ENCODE measurements at regions not wholly inside any gene's neighbourhood (a gene's known extent, or its start where the extent isn't known, plus 50 kb on each side); places are given as distances from the start of the nearest gene placed in this dataset.

DNA sequence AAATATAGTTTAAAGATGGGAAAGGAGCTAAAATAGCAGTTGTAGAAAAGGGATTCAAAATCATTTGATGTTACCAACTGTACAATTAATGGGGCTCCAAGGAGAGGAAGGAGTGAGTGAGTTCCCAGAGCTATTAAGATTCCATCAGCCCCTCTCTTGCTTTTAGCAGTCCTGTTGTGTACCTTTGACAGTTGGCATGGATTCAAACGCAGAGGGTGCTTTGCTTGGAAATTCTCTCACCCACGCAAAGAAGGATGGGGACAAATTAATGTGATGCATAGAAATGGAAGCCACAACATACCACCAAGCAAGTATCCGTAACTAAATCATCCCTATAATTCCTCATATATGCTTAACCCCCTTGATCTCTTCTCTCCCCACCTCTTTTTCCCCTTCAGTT, 461.3 kb downstream of the EBF1 start:
- no peak overlapping the region for H3K4me3 ChIP-seq
- no peak overlapping the region for H3K27ac ChIP-seq
- H3K27me3 ChIP-seq, result no peaks in the 10 kb centered on the region
- DNase-seq, result no peak
- intact Hi-C loops (cut with DNase I; ENCODE audit: low total_unique reads), result no loop called here
- TF ChIP-seq, protein P1, sequence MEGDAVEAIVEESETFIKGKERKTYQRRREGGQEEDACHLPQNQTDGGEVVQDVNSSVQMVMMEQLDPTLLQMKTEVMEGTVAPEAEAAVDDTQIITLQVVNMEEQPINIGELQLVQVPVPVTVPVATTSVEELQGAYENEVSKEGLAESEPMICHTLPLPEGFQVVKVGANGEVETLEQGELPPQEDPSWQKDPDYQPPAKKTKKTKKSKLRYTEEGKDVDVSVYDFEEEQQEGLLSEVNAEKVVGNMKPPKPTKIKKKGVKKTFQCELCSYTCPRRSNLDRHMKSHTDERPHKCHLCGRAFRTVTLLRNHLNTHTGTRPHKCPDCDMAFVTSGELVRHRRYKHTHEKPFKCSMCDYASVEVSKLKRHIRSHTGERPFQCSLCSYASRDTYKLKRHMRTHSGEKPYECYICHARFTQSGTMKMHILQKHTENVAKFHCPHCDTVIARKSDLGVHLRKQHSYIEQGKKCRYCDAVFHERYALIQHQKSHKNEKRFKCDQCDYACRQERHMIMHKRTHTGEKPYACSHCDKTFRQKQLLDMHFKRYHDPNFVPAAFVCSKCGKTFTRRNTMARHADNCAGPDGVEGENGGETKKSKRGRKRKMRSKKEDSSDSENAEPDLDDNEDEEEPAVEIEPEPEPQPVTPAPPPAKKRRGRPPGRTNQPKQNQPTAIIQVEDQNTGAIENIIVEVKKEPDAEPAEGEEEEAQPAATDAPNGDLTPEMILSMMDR (IDR thresholded peaks at IDR 0.05), result no peak
- H3K4me1 ChIP-seq, result no peaks in the 10 kb centered on the region
- no peaks in the 10 kb centered on the region for H3K9me3 ChIP-seq
- no peaks in the 10 kb centered on the region for H3K36me3 ChIP-seq

DNA sequence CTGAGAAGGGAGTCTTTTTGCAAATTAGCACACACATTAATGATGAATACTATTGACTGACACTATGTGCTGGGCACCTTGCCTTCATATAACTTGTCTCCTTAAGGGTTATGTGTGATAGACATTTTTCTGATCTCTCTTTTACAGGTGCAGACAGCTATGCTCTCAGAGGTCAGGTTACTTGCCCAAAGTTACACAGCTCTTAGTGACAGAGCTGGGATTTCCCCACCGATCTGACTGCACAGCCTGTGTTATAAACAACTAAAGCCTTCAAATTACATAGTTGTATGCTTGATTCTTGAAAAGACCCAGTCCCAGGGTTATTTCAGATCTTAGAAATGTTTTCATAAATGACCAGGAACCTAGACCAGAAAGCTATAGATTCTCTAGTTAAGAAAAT, 462.7 kb downstream of the EBF1 start:
- Histone ChIP-seq H3K27ac (no peak overlapping the region), H3K9me3 (no peaks in the 10 kb centered on the region)

DNA sequence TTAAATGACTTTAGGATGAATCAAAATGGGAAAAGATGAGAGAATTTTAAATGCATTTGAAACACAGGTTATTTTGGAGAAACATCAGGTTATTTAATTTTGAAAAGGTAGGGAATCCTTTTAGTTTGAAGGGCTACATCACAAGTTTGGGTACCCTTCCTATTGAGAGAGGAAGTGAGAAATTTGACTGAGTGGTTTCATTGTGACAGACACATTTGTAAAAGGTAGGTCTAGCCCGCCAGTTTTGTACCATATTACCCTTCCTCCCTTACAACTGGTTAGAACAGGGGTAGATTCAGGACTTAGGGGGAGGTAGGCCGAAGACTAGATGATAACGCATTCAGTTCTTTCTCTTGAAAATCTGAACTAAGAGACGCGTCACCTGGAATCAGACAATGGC, 464.2 kb downstream of the EBF1 start:
- H3K4me3 ChIP-seq, result no peak overlapping the region
- no peaks in the 10 kb centered on the region for H3K27me3 ChIP-seq
- TF ChIP-seq, protein P1 (IDR thresholded peaks at IDR 0.05), result no peak
- H3K4me1 ChIP-seq, result no peaks in the 10 kb centered on the region
- H3K27ac ChIP-seq, result no peak overlapping the region
- no peaks in the 10 kb centered on the region for H3K9me3 ChIP-seq
- no peaks in the 10 kb centered on the region for H3K36me3 ChIP-seq
- intact Hi-C loops (cut with DNase I; ENCODE audit: low total_unique reads), result no loop called here
- no peak for DNase-seq

More for the DNA sequence above, 462.7 kb downstream of the EBF1 start:
- TF ChIP-seq, protein P1 (IDR thresholded peaks at IDR 0.05), result no peak
- no peak for DNase-seq
- H3K4me3 ChIP-seq, result no peak overlapping the region
- H3K36me3 ChIP-seq, result no peaks in the 10 kb centered on the region
- H3K4me1 ChIP-seq, result no peaks in the 10 kb centered on the region
- no peaks in the 10 kb centered on the region for H3K27me3 ChIP-seq
- intact Hi-C loops (cut with DNase I; ENCODE audit: low total_unique reads), result no loop called here

GRCh38 chr5:158634714-158635113, 465.0 kb downstream of the EBF1 start:
- no peaks in the 10 kb centered on the region for H3K9me3 ChIP-seq
- no peaks in the 10 kb centered on the region for H3K36me3 ChIP-seq
- TF ChIP-seq, protein P1 (IDR thresholded peaks at IDR 0.05), result no peak
- no peak overlapping the region for H3K4me3 ChIP-seq
- intact Hi-C loops (cut with DNase I; ENCODE audit: low total_unique reads), result no loop called here
- no peak for DNase-seq
- no peaks in the 10 kb centered on the region for H3K27me3 ChIP-seq
- H3K27ac ChIP-seq, result no peak overlapping the region
- no peaks in the 10 kb centered on the region for H3K4me1 ChIP-seq

DNA sequence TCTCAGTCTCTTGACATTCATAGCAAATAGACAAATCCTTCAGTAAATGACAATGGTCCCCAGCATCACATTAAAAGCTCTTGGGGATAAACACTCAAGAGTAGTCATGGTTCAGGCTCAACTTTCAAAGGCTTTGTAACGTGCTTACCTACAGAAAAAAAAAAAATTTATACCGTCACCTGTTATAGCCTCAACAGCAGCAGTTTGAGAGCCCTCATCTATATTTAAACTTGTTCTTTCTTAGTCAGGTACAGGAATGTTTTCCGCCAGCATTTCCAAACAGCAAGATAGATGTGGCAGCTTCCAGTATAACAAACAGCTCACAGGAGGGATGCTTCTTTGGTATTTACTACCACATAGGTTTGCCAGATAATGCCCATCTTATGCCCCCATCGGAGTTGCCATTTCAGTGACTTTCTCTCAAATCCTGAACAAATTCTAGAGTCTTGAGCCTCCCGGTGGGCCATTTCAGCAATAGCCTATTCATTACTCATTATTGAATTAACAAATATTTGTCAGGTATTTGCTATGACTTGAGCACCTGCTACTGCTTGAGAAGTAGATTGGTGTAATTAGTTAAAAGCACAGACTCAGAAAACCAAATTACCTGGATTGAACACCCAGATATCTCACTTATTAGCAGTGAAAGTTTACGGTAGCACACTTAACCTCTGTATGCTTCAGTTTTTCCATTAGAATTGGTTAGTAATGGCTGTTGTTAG, 470.0 kb downstream of the EBF1 start:
- TF ChIP-seq, protein P1 (IDR thresholded peaks at IDR 0.05), result no peak
- DNase-seq, result no peak
- H3K4me3 ChIP-seq, result no peak overlapping the region
- H3K9me3 ChIP-seq, result no peaks in the 10 kb centered on the region
- no peaks in the 10 kb centered on the region for H3K36me3 ChIP-seq
- H3K4me1 ChIP-seq, result no peaks in the 10 kb centered on the region
- H3K27ac ChIP-seq, result no peak overlapping the region
- no peaks in the 10 kb centered on the region for H3K27me3 ChIP-seq
- intact Hi-C loops (cut with DNase I; ENCODE audit: low total_unique reads), result no loop called here

GRCh38 chr5:158626718-158627117, 473.0 kb downstream of the EBF1 start:
- H3K4me3 ChIP-seq, result no peak overlapping the region
- no peaks in the 10 kb centered on the region for H3K9me3 ChIP-seq
- intact Hi-C loops (cut with DNase I; ENCODE audit: low total_unique reads), result no loop called here
- DNase-seq, result no peak
- H3K4me1 ChIP-seq, result no peaks in the 10 kb centered on the region
- TF ChIP-seq, protein P1 (IDR thresholded peaks at IDR 0.05), result no peak
- H3K27me3 ChIP-seq, result no peaks in the 10 kb centered on the region
- no peaks in the 10 kb centered on the region for H3K36me3 ChIP-seq
- H3K27ac ChIP-seq, result no peak overlapping the region

Data from tibial artery (tissue), 4 donors.